K562 (cell line): ENCODE measurements at regions not wholly inside any gene's neighbourhood (a gene's known extent, or its start where the extent isn't known, plus 50 kb on each side); places are given as distances from the start of the nearest gene placed in this dataset.

Experiments
- AFF4 ChIP-seq: sonication (generic); formaldehyde crosslinking; IDR thresholded peaks from 2 replicates; pipeline ENCODE4 v1.8.0; 2023; ENCODE audit warnings: mild to moderate bottlenecking, missing genetic modification reagents
- IRF9 ChIP-seq: fragments of 450-650 bp; IDR thresholded peaks from 2 replicates; pipeline ENCODE4 v1.6.1; 2016; ENCODE audit warnings: missing biosample characterization, missing genetic modification characterization
- RAD21 ChIP-seq, 2 experiments: fragments of 250-450 bp in 1 of 2; fragments of 450-650 bp in 1 of 2; sonication (Bioruptor Pico) in 1 of 2; formaldehyde crosslinking in 1 of 2; IDR thresholded peaks in 1 of 2; conservative IDR thresholded peaks in 1 of 2; 2 replicates each; pipeline versions ENCODE4 v1.4.0 to v1.8.0; 2020 to 2022; ENCODE audit warnings: mild to moderate bottlenecking in 2 of 2, moderate library complexity in 1 of 2
- TEAD4 ChIP-seq, 2 experiments: sonication (generic) in 1 of 2; formaldehyde crosslinking in 1 of 2; IDR thresholded peaks; 2 replicates each; pipeline versions ENCODE4 v1.6.1 to v1.8.0; 2012 to 2022; ENCODE audit warnings: borderline replicate concordance in 1 of 2, inconsistent platforms in 1 of 2, low read length in 1 of 2, mild to moderate bottlenecking in 1 of 2, missing genetic modification reagents in 1 of 2
- ZBTB12 ChIP-seq: fragments of 250-450 bp; sonication (Bioruptor Pico); IDR thresholded peaks from 2 replicates; pipeline ENCODE4 v1.4.0; 2020
- ZNF551 ChIP-seq: fragments of 250-450 bp; sonication (Bioruptor Pico); IDR thresholded peaks from 2 replicates; pipeline ENCODE4 v1.5.0; 2021; ENCODE audit warnings: mild to moderate bottlenecking, moderate library complexity
- TF ChIP-seq, protein P1 (sequence below): fragments of 450-650 bp; formaldehyde crosslinking; IDR thresholded peaks from 2 replicates; pipeline ENCODE4 v1.4.0; 2020; ENCODE audit warnings: mild to moderate bottlenecking, mixed read lengths
- TF ChIP-seq, protein P2 (sequence below): fragments of 150-350 bp; conservative IDR thresholded peaks from 2 replicates; pipeline ENCODE4 v1.6.1; 2014; ENCODE audit warnings: low read length

DNA sequence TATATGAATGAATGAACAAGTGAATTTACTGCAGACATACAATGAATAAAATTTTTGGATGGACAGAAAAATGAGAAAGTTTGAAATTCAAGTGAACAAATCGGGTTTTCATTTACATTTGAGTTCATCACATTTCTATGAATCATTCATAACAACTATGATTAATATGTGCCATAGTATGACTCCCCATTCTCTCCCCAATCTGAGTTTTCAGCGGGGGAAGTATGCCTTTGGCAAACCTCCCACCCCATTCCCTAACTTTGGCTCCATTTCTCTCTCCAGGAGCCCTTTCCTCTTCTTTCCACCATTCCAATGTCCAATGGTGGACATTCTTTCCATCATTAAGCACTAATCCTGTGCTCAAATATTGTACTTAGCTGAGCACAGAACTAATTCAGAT lies 96.8 kb upstream of the LSM8 start (continued):
- TF ChIP-seq, protein P1, sequence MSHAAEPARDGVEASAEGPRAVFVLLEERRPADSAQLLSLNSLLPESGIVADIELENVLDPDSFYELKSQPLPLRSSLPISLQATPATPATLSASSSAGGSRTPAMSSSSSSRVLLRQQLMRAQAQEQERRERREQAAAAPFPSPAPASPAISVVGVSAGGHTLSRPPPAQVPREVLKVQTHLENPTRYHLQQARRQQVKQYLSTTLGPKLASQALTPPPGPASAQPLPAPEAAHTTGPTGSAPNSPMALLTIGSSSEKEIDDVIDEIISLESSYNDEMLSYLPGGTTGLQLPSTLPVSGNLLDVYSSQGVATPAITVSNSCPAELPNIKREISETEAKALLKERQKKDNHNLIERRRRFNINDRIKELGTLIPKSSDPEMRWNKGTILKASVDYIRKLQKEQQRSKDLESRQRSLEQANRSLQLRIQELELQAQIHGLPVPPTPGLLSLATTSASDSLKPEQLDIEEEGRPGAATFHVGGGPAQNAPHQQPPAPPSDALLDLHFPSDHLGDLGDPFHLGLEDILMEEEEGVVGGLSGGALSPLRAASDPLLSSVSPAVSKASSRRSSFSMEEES = no peak
- TF ChIP-seq ZNF551 (no peak), AFF4 (CRISPR knock-in tag) (no peak), ZBTB12 (no peak), RAD21 (CRISPR knock-in tag; conservative IDR thresholded peaks at IDR 0.05 in 1 of 2, IDR thresholded peaks at IDR 0.05 in 1 of 2) (no peak), TEAD4 (IDR thresholded peaks at IDR 0.05; ENCODE audit: low read length) (no peak), TEAD4 (CRISPR knock-in tag; IDR thresholded peaks at IDR 0.05; ENCODE audit: borderline replicate concordance) (no peak), IRF9 (tag) (no peak)
- TF ChIP-seq, protein P2, sequence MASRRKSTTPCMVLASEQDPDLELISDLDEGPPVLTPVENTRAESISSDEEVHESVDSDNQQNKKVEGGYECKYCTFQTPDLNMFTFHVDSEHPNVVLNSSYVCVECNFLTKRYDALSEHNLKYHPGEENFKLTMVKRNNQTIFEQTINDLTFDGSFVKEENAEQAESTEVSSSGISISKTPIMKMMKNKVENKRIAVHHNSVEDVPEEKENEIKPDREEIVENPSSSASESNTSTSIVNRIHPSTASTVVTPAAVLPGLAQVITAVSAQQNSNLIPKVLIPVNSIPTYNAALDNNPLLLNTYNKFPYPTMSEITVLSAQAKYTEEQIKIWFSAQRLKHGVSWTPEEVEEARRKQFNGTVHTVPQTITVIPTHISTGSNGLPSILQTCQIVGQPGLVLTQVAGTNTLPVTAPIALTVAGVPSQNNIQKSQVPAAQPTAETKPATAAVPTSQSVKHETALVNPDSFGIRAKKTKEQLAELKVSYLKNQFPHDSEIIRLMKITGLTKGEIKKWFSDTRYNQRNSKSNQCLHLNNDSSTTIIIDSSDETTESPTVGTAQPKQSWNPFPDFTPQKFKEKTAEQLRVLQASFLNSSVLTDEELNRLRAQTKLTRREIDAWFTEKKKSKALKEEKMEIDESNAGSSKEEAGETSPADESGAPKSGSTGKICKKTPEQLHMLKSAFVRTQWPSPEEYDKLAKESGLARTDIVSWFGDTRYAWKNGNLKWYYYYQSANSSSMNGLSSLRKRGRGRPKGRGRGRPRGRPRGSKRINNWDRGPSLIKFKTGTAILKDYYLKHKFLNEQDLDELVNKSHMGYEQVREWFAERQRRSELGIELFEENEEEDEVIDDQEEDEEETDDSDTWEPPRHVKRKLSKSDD = no peak
- TF ChIP-seq, all 486 proteins: peak for 0
